AG09319 (cell line): ENCODE measurements at regions not wholly inside any gene's neighbourhood (a gene's known extent, or its start where the extent isn't known, plus 50 kb on each side); places are given as distances from the start of the nearest gene placed in this dataset.

Source experiments
- DNase-seq: peaks from one replicate; pipeline ENCODE4 v3.0.0-alpha.2; 2010; ENCODE audit warnings: low read depth; ENCODE audit errors: extremely low read depth
- TF ChIP-seq, protein P1 (sequence below): IDR thresholded peaks from 2 replicates; pipeline ENCODE4 v1.5.1; 2011; ENCODE audit warnings: low read depth, mild to moderate bottlenecking, inconsistent platforms, low read length, moderate library complexity

GRCh38 chr1:118421868-118422350, 236.9 kb upstream of the SPAG17 start:
- DNase-seq: no peak
- TF ChIP-seq, protein P1, sequence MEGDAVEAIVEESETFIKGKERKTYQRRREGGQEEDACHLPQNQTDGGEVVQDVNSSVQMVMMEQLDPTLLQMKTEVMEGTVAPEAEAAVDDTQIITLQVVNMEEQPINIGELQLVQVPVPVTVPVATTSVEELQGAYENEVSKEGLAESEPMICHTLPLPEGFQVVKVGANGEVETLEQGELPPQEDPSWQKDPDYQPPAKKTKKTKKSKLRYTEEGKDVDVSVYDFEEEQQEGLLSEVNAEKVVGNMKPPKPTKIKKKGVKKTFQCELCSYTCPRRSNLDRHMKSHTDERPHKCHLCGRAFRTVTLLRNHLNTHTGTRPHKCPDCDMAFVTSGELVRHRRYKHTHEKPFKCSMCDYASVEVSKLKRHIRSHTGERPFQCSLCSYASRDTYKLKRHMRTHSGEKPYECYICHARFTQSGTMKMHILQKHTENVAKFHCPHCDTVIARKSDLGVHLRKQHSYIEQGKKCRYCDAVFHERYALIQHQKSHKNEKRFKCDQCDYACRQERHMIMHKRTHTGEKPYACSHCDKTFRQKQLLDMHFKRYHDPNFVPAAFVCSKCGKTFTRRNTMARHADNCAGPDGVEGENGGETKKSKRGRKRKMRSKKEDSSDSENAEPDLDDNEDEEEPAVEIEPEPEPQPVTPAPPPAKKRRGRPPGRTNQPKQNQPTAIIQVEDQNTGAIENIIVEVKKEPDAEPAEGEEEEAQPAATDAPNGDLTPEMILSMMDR: no peak

DNA sequence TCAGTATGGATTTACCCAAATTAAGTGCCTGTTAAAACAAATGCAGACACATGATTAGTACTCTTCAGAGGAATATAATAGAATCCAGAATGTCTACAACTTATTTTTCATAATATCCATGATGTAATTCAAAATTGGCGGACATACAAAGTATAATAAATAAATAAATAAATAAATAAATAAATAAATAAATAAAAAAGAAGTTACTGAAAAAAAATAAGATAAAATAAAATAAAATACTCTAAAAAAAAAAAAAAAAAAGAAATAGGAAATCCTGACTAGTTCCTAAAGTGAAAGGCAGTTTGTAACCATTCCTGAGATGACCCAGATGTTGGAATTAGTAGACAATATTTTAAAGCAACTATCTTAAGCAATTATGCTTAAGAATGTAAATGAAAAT, 219.0 kb upstream of the SPAG17 start:
- TF ChIP-seq, protein P1: no peak

GRCh38 chr1:118397496-118397859, 212.4 kb upstream of the SPAG17 start:
- no peak for DNase-seq
- TF ChIP-seq, protein P1: no peak

More for the DNA sequence above, 219.0 kb upstream of the SPAG17 start:
- DNase-seq: no peak

- no peak for DNase-seq
- TF ChIP-seq, protein P1: no peak
Measured at GRCh38 chr1:118396829-118397495, 211.9 kb upstream of the SPAG17 start.

DNA sequence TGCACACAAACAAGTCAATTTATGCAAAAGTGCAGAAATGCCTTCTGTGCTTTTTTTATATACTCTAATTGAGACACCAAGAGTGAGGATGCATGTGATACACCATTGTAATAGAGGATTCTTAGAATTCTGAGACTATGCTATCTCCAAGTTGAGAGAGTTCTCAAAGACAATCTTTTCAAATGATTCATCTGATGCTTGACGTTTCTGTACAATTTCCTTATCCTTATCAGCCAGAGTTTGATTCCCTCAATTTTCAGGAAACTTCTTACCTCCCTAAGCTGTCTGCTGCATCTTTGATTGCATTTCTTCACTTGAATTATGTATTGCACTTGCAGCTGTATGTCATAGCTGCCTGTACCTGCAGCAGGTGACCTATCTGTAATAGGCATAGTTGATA, 211.3 kb upstream of the SPAG17 start:
- DNase-seq: no peak
- TF ChIP-seq, protein P1: no peak

DNA sequence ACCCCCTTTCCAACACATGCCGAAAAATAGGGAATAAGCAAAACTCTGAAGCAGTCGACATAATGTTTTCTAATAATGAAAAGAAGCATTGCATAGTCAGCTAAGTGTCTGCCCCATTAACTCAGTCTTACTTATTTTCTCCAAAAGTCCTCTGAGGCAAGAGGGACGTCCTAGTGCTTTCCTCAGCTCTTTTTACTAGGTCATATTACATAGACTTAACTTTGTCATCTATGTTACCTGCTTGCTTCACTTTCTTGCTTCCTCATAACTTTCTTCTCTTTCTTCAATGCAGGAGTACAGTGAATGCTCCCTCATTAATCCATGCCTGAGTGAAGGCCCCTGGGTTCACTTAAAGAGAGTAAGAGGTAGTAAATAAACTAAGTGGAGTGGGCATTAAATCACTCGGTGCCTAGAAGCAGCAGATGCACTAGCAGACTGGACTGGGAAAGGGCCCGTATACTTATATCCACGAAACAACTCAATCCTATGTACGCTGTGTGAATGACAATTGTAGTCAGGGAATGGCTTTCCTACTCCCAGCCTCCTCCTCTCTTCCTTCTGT, 210.5 kb upstream of the SPAG17 start:
- no peak for DNase-seq
- TF ChIP-seq, protein P1: no peak

GRCh38 chr1:118390955-118391354, 205.9 kb upstream of the SPAG17 start:
- TF ChIP-seq, protein P1: no peak
- DNase-seq: no peak
